AG20443 (cell line): ENCODE measurements at regions not wholly inside any gene's neighbourhood (a gene's known extent, or its start where the extent isn't known, plus 50 kb on each side); places are given as distances from the start of the nearest gene placed in this dataset.
"Not testable (repeated sequence)": the region's sequence is repeated elsewhere in the genome, so short reads cannot be mapped to it uniquely, and the experiment has no call there.

ENCODE experiments used
- DNase-seq: peaks from one replicate; pipeline ENCODE4 v3.0.0; 2012; ENCODE audit warnings: low spot score, mixed read lengths

DNA sequence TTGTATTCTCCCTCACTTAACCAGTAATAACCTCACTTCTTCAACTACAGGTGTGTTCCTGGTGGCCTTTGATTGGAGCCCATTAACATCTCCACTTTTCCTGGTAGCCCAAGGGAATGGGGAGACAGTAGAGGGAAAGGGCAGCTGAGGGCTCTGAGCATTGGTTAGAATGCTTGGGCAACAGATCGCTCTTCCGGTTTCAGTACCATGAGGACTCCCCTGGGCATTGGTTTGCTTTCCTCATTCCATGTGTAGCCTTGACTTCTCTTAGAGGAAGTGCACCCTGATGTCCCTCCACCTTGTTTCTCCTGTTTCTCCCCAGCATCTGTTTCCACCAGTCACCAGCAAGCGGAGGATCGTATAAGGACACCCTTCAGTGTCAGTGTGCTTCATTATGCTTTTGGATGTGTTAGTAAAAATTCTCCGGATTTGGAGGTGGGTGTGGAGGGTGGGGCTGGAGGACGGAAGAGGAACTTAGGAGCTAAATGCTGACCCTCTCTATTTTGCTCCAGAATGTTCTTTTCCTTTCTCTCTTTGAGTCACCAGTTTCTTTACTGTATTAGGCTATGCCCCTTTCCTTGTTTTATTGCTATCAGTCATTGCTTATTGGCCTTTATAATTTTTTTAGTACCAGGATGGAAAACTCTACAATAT is 50.6 kb upstream of the ZNG1B start:
- not testable (repeated sequence) for DNase-seq

DNA sequence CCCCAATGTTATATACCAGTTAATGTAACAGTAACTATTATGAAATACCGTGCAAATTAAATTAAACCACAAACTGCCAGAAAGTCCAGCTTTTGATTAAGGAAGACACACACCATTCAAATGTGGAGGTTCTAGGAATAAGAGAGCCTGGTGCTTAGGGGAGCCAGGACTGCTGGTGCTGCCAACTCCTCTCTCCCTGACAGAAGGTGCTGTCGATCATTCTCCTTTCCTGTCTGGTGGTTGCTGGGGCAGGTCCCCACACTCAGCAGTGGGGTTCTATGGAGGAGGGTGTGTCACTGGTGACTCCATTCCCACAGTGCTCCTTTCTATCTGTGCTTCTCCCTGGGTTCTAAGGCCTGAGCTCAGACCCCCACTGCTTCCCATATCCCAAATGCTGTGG is 57.9 kb upstream of the ZNG1B start:
- not testable (repeated sequence) for DNase-seq

- DNase-seq: no peak
Observed at GRCh38 chr2:113376913-113377445, 60.5 kb upstream of the ZNG1B start.

DNA sequence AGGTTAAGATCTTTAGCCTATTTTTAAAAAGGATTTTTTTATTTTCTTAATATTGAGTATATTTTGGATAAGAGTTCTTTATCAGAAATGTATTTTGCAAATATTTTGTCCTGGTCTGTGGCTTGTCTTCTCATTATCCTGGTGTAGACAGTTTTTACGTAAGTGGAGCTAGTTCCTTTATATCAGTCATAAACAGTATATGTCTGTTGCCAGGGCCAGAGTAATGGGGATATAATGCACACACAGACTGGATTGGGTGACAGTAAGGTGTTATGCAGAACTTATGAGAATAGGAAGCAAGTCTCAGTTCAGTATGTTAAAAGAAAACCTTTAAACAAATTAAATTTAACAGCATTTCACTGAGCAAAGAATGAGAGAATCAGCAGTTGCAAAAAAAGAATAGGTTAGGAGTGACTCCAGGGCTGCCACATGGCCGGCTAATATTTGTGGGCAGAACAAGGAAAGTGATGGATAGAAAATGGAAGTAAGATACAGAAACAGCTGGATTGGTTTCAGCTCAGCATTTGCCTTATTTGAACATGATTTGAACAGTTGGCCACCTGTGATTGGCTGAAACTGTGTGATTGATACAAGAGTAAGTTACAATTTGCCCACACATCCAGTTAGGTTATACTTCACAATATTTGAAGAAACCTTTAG is 61.1 kb upstream of the ZNG1B start:
- DNase-seq: no peak

DNA sequence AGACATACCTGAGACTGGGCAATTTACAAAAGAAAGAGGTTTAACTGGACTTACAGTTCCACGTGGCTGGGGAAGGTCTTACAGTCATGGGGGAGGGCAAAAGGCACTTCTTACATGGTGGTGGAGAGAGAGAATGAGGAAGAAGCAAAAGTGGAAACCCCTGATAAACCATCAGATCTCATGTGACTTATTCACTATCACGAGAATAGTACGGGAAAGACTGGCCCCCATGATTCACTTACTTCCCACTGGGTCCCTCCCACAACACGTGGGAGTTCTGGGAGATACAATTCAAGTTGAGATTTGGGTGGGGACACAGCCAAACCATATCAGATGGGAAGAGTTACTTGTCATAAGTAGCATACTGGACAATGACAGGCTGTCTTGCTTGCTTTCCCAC is 62.6 kb upstream of the ZNG1B start:
- not testable (repeated sequence) for DNase-seq

DNA sequence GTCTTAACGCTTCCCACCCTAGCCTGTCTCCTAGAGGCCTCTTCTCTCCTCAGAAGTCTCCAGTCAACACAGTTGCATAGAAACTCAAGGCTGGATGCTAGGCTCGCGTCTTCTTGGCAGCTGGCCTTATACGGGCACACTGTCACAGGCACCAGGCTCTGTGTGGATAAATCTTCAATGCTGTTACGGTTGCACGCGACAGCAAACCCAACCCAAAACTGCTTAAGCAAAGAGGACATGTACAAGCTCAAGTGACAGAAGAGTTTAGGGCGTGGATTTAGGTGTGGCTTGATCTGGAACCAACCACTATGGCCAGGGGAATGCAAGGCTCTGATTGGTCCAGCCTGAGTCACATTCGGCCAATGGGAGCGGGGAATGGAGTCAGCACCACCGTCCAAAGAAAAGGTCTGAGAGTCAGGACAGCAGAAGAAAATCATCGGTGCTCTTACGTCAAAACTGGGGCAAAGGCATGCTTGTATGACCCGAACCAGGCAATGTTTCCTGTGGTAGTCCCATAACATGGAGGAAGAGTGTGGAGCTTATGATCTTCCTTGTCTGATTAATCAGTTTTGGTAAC is 65.1 kb upstream of the ZNG1B start:
- DNase-seq: not testable (repeated sequence)

GRCh38 chr2:113370478-113371091 is 66.9 kb upstream of the ZNG1B start:
- DNase-seq: peak; percentile 86

DNA sequence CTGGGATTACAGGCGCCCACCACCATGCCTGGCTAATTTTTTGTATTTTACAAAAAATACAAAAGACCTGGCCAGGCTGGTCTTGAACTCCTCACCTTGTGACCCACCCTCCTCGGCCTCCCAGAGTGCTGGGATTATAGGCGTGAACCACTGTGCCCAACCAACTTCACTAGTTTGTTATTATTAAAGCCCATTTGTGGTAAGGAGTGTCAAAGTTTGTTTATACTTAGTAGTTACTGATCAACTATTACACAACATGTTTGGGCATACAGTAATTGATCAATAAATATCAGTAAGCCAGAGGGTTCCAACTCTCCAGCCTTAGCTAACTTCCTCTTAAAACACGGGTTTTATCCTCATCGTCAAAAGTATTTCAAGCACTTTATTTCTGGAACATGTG is 67.5 kb upstream of the ZNG1B start:
- DNase-seq: no peak

DNA sequence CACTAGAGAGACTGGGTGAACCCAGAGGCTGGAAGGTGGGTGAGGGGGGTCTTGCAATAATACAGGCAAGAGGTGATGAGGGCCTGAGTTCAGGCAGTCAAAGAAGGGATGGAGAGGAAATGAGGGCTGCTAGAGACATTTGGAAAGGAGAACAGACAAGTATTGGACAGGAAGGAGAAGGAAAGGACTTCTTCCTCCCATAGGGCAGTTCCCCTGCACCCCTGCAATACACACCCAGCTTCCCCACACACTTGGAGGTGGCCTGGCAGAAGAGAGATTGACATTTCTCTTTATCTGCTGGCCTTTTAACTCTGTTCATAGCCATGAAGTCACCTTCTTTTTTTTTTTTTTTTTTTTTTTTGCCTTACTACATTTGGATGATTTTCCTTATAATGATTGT is 68.9 kb upstream of the ZNG1B start:
- DNase-seq: not testable (repeated sequence)

DNA sequence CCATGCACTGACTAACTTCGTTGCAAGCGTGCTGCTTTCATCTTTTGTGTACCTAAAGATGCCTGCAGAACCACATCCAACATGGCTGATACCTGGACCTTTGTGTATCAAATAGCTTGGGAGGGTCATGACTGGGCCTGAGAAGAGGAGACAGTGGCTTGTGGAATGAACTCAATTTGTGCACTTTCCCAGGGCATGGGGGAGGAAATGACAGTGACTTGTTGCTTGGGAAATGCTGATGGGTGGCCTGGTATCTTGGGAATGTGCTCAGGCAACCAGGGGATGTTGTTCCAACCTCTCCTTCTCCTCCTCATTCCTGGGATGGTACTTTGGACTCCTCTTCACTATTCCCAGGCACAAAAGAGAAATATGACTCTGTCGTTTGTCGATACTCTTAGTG is 70.7 kb upstream of the ZNG1B start:
- not testable (repeated sequence) for DNase-seq

DNA sequence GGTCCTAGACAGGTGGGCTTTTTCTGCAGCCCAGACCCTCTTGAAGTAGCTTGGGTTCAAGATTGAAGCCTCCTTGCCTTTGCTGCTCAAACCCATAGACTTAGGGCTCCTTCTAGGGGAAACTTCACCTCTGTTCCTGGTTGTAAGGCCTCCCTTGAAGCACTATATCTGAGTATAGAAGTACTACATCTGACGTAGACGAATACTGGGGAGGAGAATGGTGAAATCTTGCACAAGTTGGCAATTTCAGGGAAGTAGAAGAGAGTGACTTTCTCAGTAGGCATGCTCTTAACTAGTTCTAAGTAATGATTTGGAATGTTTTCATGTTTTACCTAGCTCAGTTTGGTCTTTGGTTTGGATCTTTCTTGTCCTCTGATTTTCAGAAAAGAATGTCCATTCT is 71.7 kb upstream of the ZNG1B start:
- DNase-seq: not testable (repeated sequence)

- DNase-seq: not testable (repeated sequence)
Observed at GRCh38 chr2:113365290-113365689, 72.2 kb upstream of the ZNG1B start.

GRCh38 chr2:113361051-113361450 is 76.4 kb upstream of the ZNG1B start:
- DNase-seq: no peak

- DNase-seq: no peak
Observed at GRCh38 chr2:113357071-113357470, 78.3 kb upstream of the PAX8 start.

DNA sequence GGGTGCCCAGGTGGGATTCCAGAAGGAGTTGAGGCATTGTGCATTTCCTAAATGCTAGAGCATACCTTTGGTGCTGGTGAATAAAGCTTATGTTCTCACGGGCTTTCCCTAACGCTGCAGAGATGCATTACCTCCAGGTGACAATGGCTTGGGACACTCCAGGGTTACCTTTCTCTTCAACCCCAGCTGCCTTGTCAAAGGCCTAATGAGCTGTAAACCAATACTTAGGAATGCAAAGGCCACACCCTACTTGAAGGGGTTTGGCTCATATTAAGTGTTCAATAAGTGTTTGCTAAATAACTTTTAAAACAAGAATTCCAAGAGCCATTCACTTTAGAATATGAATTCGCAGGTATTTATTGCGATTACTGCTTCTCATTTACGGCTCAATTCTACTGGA is 77.6 kb upstream of the PAX8 start:
- not testable (repeated sequence) for DNase-seq

GRCh38 chr2:113355339-113356015 is 76.8 kb upstream of the PAX8 start:
- DNase-seq: not testable (repeated sequence)

- DNase-seq: no peak
Observed at GRCh38 chr2:113351375-113352355, 72.9 kb upstream of the PAX8 start.

DNA sequence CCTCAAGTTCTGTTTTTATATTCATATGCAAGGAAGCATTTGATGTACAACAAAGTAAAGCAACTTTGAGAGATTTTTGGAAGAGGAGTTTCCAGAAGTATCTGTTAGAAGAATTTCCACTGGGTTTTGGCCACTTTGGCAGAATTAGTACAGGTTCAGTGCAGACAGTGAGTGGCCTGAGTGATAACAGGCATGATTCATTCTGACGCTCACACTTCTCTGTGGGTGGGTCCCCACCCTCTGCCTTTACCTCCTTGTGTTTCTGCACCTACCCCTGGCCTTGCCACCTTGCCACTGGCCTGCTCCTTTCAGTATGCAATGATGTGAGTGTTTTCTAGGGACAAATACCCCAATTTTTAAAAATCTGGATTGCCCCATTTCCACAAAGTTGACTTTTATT is 65.1 kb upstream of the PAX8 start:
- DNase-seq: not testable (repeated sequence)

GRCh38 chr2:113342650-113343049 is 63.9 kb upstream of the PAX8 start:
- no peak for DNase-seq

DNA sequence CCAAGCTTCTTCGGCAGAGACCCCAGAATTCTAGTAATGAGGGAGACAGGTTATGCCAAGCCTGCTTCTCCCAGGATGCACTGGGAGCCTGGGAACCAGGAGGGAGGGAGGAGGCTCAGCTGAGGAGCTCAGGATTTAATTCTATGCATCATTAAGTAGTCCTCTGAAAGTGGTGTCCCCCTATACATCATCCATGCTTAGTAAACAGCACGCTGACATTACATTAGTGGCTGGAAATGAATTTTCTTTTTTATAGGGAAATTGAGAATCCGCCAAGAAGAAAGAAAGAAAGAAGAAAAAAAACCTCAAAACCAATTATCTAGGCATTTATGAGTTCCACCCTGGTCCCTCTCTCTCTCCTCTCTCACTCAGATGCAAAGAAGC is 63.1 kb upstream of the PAX8 start:
- not testable (repeated sequence) for DNase-seq
